ENCODE measurements at regions not wholly inside any gene's neighbourhood (a gene's known extent, or its start where the extent isn't known, plus 50 kb on each side); places are given as distances from the start of the nearest gene placed in this dataset.
"Not testable (repeated sequence)": the region's sequence is repeated elsewhere in the genome, so short reads cannot be mapped to it uniquely, and the experiment has no call there.

DNA sequence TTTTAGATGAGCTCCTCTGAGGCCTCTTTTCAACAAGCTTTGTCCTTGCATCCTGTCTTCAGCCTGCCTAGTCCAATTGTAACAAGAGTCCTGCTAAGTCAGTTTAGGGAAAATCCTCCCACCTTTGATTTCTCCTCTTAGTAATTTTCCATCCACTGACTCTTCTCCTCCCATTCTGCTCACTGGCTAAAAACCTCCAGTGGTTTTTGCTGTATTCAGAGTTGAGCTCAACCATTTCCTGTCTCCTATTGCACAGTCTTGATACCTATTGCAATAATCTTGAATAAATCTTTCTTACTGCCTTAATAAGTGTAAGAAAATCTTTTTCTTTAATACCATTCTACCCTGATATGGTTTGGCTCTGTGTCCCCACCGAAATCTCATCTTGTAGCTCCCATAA, 117.8 kb upstream of the ENPP6 start:
- DNase-seq = no peak

- not testable (repeated sequence) for DNase-seq
Observed at GRCh38 chr4:184333446-184333845, 115.8 kb upstream of the ENPP6 start.

DNA sequence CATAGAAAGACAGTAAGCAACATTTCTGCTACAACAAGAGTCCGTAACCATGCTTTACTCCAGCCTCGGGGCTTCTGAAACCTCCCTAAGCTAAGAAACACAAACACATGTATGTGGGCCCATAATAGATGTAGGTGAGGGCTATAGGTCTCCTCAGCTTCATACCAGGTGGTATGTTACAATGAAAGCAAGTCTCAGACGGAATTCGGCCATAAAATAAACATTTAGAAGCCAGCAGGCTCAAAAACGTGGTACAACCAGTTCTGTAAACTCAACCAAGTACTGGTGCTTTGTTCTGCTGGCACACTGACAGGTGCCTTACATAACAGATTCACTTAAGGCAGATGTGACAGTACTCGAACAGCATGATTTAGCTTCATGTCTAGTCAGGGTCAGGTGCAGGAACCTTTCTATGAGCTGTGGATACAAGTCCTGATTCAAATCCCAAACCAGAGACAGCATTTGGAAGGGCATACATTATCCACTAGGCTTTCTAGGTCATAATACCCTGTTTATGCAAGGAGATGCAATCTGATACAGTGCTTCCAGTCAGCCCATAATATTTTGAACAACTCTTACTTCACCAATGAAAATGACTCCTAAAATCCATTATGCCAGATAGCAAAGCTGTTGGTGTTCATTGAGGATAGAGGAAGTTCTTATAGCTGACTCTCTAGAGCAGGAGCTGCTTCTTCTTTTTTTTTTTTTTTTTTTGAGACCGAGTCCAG, 113.8 kb upstream of the ENPP6 start:
- DNase-seq = no peak

DNA sequence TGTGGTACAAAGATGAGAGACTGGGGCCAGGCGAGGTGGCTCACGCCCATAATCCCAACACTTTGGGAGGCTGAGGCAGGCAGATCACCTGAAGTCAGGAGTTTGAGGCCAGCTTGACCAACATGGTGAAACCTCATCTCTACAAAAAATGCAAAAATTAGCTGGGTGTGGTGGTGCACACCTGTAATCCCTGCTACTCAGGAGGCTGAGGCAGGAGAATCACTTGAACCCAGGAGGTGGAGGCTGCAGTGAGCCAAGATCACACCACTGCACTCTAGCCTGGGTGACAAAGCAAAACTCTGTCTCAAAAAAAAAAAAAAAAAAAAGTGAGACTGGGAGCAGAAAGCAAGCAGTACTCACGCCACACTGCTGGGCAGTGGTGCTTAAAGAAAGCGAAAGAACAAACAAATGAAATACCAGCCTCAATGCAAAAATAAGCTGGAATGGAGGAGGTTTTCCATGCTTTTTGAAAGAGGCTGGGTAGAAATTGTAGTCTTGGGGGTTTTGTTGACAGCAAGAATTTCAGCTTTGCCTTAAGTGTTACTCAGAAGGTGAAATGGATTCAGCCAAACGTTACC, 112.9 kb upstream of the ENPP6 start:
- DNase-seq = not testable (repeated sequence)

GRCh38 chr4:184329659-184330400, 112.2 kb upstream of the ENPP6 start:
- DNase-seq = no peak

DNA sequence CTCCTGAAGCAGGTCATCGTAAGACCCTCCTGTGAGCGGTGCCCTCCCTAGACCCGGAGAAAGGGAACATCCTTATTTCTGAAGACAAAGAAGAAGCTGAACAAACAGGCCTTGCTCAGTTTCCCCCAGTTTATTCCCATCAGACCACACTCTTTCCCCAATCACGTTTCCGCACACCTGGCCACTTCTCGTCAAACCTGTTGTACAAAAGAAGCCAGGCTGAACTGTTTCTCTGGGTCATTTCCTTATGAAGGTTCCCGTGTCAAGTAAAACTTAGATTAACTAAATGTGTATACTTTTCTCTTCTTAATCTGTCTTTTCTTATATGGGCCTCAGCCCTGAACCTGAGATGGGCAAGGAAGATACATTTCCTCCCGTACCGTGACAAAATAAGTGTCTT, 111.6 kb upstream of the ENPP6 start:
- DNase-seq = no peak

GRCh38 chr4:184328022-184328736, 110.5 kb upstream of the ENPP6 start:
- DNase-seq = no peak

GRCh38 chr4:184324939-184325477, 107.3 kb upstream of the ENPP6 start:
- no peak for DNase-seq

- no peak for DNase-seq
Observed at GRCh38 chr4:184322328-184323025, 104.8 kb upstream of the ENPP6 start.

DNA sequence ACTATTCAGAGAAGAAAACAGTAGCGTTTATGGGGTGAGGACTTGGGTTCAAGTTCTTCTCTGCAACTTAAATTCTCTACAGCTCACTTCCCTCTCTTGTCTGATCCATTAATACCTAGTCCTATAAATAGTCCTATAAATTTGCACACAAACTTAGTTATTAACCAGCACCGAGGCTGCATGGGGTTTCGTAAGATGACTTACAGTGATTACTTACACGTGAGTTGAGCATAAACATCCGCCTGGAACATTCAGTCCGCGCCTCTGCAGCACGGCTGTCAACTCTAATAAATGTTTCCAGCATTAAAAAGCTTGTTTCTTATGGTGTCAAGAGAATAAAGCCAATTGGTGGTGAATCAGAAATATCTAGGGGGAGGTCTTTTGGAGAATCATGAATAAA, 103.0 kb upstream of the ENPP6 start:
- DNase-seq = no peak

- DNase-seq = no peak
Observed at GRCh38 chr4:184318852-184319251, 101.2 kb upstream of the ENPP6 start.

DNA sequence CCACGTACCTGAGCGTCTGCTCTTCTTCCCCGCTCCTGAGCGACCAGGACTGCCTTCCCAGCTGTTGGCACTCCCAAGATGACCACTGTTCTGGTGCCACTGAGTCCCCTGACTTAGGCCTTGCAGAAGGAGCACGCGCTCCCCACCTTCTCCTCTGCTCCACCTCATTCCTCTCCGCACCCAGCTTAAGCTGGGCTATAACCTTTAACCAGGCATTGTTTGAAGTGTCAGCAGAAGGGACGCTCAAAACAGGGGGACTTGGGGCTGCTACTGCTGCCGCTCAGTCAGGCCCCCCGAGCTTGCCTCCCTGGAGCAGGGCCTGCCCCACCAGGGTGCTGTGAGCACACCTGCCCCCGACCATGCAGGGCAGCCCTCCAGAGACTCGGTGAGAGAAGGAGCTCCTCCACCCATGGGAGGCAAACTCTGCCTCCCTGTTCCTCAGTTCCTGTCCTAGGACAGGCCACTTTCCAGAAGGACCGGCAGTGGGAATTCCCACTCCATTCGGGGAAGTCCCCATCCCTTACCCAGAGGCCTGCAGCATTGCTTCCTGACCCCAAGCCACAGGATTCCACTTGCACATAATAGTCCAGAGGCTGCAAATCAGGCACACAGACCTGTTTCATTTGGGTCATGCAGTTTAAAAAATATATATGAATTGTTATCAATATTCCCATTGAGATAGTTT, 99.7 kb upstream of the ENPP6 start:
- no peak for DNase-seq

DNA sequence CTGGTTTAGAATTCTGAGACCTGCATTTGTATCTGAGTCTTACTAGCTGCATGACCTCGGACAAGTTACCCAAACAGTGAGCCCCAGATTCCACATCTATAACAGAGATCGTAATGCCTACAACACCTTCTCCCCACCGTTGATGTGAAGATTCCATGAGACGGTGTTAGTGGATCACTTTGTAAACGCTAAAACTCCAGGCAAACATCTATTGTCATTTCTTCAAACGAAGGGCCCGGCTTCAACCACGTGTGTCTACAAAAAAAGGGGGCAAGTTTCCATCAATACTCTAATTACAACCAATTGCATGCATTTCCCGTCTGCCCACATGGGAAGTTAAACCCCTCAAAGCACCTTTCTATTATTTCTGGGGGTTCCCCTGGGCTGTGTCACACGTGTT, 99.1 kb upstream of the ENPP6 start:
- no peak for DNase-seq

GRCh38 chr4:184315675-184316359, 98.1 kb upstream of the ENPP6 start:
- no peak for DNase-seq

DNA sequence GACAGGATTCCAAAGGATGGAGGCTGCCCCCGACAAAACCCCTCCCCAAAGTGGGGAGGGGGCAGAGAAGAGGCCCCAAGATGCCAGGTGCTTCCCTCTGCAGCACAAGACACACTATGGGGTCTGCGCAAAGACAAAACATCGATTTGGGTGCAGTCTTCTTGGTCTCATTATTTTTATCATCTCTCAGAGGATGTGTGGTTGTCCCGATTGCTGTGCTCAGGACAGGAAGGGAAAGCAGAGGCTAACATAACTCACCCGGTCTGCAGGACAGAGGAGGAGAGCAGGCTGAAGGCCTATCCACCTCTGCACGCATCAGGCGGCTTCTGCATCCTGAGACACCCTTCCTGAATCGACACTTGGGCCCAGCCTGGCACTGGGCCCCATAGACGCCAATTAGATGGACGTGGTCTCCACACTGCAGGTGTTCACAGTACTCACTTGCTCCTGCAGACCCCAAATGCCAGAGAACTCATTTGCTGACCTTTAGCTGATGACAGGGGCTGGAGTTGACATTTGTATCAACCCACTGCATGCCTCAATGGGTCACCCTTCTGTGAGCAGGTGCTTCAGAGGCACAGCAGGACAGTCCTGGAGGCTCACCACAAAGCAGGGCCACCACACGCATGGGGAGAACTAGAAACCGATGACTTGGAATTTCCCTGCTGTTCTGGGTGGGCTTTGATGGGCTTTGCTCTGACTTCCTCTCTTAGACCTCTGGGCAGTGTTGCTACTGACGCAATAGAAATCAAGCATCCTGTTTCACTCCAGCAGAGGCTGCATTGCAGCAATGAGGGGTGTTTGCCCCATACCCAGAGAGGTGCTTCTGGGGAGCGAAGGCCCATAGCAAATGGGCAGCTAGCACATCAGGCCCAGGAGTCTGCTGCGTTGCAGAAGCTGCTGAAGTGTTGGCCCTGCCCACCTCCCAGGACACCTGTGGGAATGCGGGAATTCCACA, 96.3 kb upstream of the ENPP6 start:
- DNase-seq = no peak

GRCh38 chr4:184313058-184313581, 95.4 kb upstream of the ENPP6 start:
- no peak for DNase-seq

DNA sequence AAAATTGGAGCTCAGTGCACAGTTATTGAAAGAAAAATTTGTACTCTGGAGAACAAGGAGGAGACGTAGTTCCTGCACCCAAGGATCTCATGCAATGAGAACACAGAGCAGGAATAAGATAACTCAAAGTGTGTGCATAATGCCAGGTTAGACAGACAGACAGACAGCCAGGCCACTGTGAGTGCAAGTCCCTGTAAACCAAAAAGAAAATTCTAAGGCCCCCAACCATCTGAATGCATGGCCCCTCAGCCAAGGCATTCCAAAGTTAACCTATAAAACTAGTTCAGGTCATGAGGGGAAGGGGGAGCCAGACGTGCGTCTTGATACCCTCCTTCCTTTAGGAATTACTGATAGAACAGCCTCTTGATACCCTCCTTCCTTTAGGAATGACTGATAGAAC, 94.5 kb upstream of the ENPP6 start:
- no peak for DNase-seq

GRCh38 chr4:184310881-184311709, 93.4 kb upstream of the ENPP6 start:
- DNase-seq = no peak

- DNase-seq = peak; percentile 43
Observed at GRCh38 chr4:184310171-184310567, 92.5 kb upstream of the ENPP6 start.

All from central memory CD4-positive, alpha-beta T cell (primary cell).